Activated CD4-positive, alpha-beta T cell treated with anti-CD3 and anti-CD28 coated beads, Interleukin-2, amount 50 U/mL, for 24 hours (primary cell): ENCODE measurements at regions not wholly inside any gene's neighbourhood (a gene's known extent, or its start where the extent isn't known, plus 50 kb on each side); places are given as distances from the start of the nearest gene placed in this dataset.

ENCODE experiments used
- DNase-seq, 2 donors: peaks; one replicate each; pipeline ENCODE4 v3.0.0-alpha.2; 2020; ENCODE audit warnings: low read depth in 1 of 2, low spot score in 1 of 2

GRCh38 chr15:62431817-62432216 lies 266.7 kb upstream of the C2CD4B start:
- DNase-seq, result no peak

GRCh38 chr15:62432702-62433398 lies 267.8 kb upstream of the C2CD4B start:
- no peak for DNase-seq

GRCh38 chr15:62436235-62436634 lies 271.1 kb upstream of the C2CD4B start:
- DNase-seq, result no peak

GRCh38 chr15:62437753-62438152 lies 272.7 kb upstream of the C2CD4B start:
- DNase-seq, result no peak

- DNase-seq, result no peak
Observed at GRCh38 chr15:62439543-62440016, 274.5 kb upstream of the C2CD4B start.

- no peak for DNase-seq
Observed at GRCh38 chr15:62440362-62441105, 275.4 kb upstream of the C2CD4B start.

- DNase-seq, result no peak
Observed at GRCh38 chr15:62444104-62445022, 279.3 kb upstream of the C2CD4B start.

- DNase-seq, result no peak
Observed at GRCh38 chr15:62445244-62445643, 280.2 kb upstream of the C2CD4B start.

- DNase-seq, result no peak
Observed at GRCh38 chr15:62446984-62447383, 281.9 kb upstream of the C2CD4B start.

GRCh38 chr15:62447742-62448141 lies 282.7 kb upstream of the C2CD4B start:
- no peak for DNase-seq

GRCh38 chr15:62449638-62450037 lies 284.6 kb upstream of the C2CD4B start:
- DNase-seq, result no peak

GRCh38 chr15:62450061-62450460 lies 285.0 kb upstream of the C2CD4B start:
- no peak for DNase-seq

- DNase-seq, result no peak
Observed at GRCh38 chr15:62452026-62452425, 286.9 kb upstream of the C2CD4B start.

GRCh38 chr15:62452667-62453066 lies 287.6 kb upstream of the C2CD4B start:
- no peak for DNase-seq

- no peak for DNase-seq
Observed at GRCh38 chr15:62453375-62453774, 288.3 kb upstream of the C2CD4B start.

GRCh38 chr15:62453981-62454380 lies 288.9 kb upstream of the C2CD4B start:
- no peak for DNase-seq

- no peak for DNase-seq
Observed at GRCh38 chr15:62454567-62455172, 289.6 kb upstream of the C2CD4B start.

- DNase-seq, result no peak
Observed at GRCh38 chr15:62455441-62455921, 290.4 kb upstream of the C2CD4B start.

GRCh38 chr15:62456011-62456920 lies 291.2 kb upstream of the C2CD4B start:
- no peak for DNase-seq

GRCh38 chr15:62457100-62457499 lies 292.0 kb upstream of the C2CD4B start:
- DNase-seq, result no peak
